ENCODE measurements at regions not wholly inside any gene's neighbourhood (a gene's known extent, or its start where the extent isn't known, plus 50 kb on each side); places are given as distances from the start of the nearest gene placed in this dataset.

DNA sequence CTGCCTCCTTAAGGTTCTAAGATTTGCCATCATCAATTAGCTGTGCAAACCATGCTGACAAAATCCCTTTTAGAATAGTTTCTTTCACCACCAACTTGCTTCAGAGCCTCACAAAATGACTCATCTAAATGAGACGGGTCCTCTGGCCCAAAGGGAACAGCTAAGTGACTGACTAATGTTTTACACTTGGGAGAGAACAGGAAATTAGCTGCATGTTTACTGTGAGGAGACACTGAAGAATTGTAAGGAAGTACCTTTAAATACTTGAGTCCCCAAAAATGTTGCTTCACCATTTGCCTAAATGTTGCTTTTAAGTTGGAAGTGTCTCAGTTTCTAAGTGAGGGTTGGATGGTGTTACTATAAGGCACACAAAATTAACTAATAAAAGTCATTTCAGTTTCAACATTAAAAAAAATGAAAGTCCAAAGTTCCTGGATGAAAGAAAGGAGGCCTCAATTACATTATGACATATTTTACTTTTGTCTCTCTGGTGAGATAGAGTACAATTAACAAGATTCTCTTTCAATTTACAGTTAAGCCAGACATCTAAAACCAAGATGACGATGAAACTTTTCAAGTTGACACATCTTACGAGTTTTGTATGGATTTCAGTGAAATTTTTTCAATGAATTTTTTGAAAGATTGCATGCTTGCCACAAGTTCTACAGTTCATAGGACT, 229.1 kb upstream of the FN1 start:
- H3K9me3 Mint-ChIP-seq = no peaks in the 10 kb centered on the region
- H3K27ac Mint-ChIP-seq = no peak overlapping the region
- DNase-seq (ENCODE audit: low spot score in 2 of 2) = no peak
- peak; percentile 64 to 93 for ATAC-seq
- H3K36me3 Mint-ChIP-seq = no peaks in the 10 kb centered on the region

DNA sequence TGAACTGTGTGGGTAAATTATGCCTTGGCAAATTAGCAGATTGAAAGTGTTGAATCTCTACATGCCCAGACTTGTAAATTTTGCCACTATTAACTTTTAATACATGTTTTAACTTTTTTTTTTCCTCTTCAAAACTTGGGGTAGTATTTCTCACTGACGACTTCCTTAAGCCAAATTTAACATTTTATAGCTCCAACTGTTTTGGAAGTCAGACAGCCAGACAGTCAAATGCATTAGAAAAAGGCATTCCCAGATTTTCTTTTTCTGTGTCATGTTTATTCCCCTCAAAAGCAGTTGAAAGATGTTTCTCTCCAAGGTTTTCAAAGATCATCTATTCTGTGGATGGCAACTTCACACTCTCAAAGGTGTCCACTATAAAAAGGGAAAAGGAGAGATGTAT, 226.8 kb upstream of the FN1 start:
- DNase-seq (ENCODE audit: low spot score in 2 of 2) (no peak), ATAC-seq (no peak)
- Mint-ChIP-seq H3K27ac (no peak overlapping the region), H3K9me3 (no peaks in the 10 kb centered on the region), H3K36me3 (no peaks in the 10 kb centered on the region)

- Mint-ChIP-seq H3K36me3 (no peaks in the 10 kb centered on the region), H3K9me3 (no peaks in the 10 kb centered on the region)
- DNase-seq (ENCODE audit: low spot score in 2 of 2) = no peak
These were observed 224.8 kb upstream of the FN1 start for GRCh38 chr2:215660687-215661086.

DNA sequence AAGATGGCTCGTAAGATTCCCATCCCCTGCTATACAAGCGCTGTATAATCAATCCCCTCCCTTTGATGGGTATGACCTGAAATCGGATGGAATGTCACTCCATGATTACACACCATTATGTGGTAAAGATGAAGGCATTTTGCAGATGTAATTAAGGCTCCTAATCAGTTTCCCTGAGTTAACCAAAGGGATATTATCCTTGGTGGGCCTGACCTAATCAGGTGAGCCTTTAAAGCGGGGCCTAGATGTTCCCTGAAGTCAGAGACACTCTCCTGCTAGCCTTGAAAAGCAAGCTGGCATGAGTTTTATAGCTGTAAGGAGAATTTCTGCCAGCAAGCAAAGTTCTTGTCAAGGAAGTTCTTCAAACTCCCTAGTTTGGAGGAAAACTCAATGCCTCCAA, 223.8 kb upstream of the FN1 start:
- no peak for DNase-seq (ENCODE audit: low spot score in 2 of 2)

More at GRCh38 chr2:215660687-215661086, 224.8 kb upstream of the FN1 start:
- no peak overlapping the region for H3K27ac Mint-ChIP-seq
- ATAC-seq = no peak

GRCh38 chr2:215658635-215659305, 222.9 kb upstream of the FN1 start:
- no peak overlapping the region for H3K27ac Mint-ChIP-seq
- H3K36me3 Mint-ChIP-seq = no peaks in the 10 kb centered on the region
- DNase-seq (ENCODE audit: low spot score in 2 of 2) (no peak), ATAC-seq (no peak)
- no peaks in the 10 kb centered on the region for H3K9me3 Mint-ChIP-seq

More for the DNA sequence above, 223.8 kb upstream of the FN1 start:
- no peak overlapping the region for H3K27ac Mint-ChIP-seq
- ATAC-seq = no peak
- H3K36me3 Mint-ChIP-seq = no peaks in the 10 kb centered on the region
- H3K9me3 Mint-ChIP-seq = no peaks in the 10 kb centered on the region

GRCh38 chr2:215657844-215658243, 222.0 kb upstream of the FN1 start:
- DNase-seq (ENCODE audit: low spot score in 2 of 2) (no peak), ATAC-seq (no peak)
- no peaks in the 10 kb centered on the region for H3K36me3 Mint-ChIP-seq
- H3K27ac Mint-ChIP-seq = no peak overlapping the region
- H3K9me3 Mint-ChIP-seq = no peaks in the 10 kb centered on the region

DNA sequence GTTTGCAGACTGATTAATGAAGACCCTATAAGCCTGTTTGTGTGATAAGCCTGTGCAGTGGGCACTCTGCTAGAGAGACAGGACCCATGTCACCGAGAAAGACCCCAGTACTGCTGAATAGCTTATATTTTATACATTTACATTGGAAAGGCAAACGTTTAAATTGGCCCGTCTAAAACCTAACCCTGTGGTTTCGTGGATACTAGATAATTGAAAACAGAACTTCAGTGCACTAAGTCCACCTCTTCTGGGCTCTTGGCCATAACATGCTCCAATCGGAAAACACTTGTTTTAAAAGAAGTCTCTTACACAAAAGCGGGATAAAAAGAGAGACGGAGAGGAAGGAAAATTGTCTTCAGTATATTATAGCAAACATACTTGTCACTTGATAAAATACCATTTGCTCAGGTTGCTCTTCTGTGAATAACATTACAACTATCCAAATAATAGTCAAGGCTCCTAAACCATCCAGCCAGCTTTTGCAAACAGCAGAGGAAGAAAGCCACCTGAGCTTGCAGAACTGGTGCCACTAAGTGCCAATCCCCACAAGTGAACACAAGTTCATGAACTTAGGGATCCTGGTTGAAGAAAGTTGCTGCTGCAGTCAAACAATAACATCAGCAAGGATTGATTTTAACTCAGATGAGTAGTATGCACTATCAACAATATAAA, 218.4 kb upstream of the FN1 start:
- no peak overlapping the region for H3K27ac Mint-ChIP-seq
- no peak for ATAC-seq
- H3K9me3 Mint-ChIP-seq = no peaks in the 10 kb centered on the region
- H3K36me3 Mint-ChIP-seq = no peaks in the 10 kb centered on the region
- no peak for DNase-seq (ENCODE audit: low spot score in 2 of 2)

DNA sequence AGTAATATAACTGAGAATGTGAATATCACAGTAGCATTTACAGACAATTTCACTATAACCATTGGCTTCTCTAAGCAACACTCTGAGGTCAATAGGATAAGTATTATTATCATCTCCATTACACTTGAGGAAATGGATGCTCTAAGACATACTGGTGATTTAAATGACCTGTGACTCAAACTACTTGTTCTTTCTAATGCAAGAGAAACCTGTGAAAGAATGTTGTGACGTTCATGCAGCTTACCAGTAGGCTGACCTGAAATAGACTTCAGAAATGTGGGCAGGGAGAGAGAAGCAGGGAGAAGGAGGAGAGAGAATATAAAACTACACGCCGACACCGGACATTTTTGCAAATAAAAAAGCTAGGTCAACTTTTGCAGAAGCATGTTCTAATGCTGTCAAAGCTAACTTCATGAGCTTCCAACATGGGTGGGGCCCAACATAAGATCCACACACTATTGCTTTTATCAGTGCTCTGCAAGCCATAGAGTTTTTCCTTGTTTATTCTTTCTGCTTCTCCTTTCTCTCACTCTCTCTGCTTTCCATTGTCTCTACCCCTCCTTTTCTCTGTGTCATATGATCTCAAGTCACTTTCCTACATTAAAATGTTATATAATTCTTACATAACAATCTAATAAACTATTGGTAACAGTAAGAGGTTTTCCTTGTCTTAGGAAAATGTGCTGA, 217.6 kb upstream of the FN1 start:
- no peak for DNase-seq (ENCODE audit: low spot score in 2 of 2)
- no peaks in the 10 kb centered on the region for H3K36me3 Mint-ChIP-seq
- no peaks in the 10 kb centered on the region for H3K9me3 Mint-ChIP-seq
- ATAC-seq = no peak
- H3K27ac Mint-ChIP-seq = no peak overlapping the region

- no peak for DNase-seq (ENCODE audit: low spot score in 2 of 2)
- Mint-ChIP-seq H3K9me3 (no peaks in the 10 kb centered on the region), H3K36me3 (no peaks in the 10 kb centered on the region), H3K27ac (no peak overlapping the region)
- no peak for ATAC-seq
These were observed 216.5 kb upstream of the FN1 start for GRCh38 chr2:215652388-215652787.

GRCh38 chr2:215651412-215651811, 215.5 kb upstream of the FN1 start:
- Mint-ChIP-seq H3K27ac (no peak overlapping the region), H3K9me3 (no peaks in the 10 kb centered on the region), H3K36me3 (no peaks in the 10 kb centered on the region)
- DNase-seq (ENCODE audit: low spot score in 2 of 2) = no peak
- ATAC-seq = no peak

DNA sequence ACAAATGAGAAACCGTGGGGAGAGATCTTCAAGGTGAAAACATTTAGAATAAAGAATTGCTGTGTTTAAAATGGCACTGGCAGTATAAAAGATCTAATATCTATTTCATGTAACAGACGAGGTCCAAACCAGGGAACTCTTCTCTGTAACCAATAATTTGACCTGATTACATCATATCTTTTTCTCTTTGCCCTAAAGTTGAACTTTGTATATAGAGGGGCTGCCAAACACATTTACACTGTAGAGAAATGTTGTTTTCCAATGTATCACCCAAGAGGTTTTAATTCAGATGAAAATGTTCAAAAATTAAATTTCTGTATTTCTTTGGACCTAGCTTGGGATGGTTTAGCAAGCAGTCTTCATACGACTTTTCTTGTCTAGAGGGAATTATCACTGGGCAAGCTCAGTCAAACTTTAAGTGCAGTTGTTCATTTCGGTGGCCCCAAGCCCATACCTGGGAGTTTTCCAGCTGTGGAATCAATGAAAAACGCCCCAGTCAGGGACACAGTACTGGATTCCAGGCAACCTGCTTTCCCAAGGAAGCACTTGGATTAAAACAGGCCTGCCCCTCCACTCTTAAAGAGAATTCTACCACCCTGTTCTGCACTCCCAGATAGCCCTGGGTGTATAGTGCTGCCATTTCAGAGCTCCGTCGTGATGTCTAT, 208.5 kb upstream of the FN1 start:
- Mint-ChIP-seq H3K9me3 (peaks cover 0 to 5% of the 10 kb centered on the region in 2 donors), H3K27ac (no peak overlapping the region), H3K36me3 (no peaks in the 10 kb centered on the region)
- no peak for DNase-seq (ENCODE audit: low spot score in 2 of 2)
- no peak for ATAC-seq

DNA sequence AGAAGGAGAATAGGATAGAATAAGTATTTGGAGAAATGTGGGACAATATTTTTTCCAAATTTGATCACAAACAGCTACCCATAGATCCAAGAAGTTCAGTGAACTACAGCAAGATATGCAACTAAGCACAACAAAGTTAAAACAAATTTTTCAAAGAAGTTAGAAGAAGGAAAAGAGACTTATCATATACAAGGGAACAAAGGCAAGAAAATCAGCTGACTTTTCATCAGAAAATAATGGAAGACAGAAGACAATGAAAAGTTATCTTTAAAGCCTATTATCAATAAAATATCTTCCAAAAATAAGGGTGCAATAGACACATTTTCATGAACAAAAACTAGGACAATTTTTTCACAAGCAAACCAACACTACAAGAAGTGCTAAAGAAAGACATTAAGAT, 202.8 kb upstream of the FN1 start:
- ATAC-seq = no peak
- peaks cover 21 to 25% of the 10 kb centered on the region in 2 donors for H3K9me3 Mint-ChIP-seq
- peaks cover 18% of the 10 kb centered on the region in 2 donors for H3K36me3 Mint-ChIP-seq
- H3K27ac Mint-ChIP-seq = no peak overlapping the region
- no peak for DNase-seq (ENCODE audit: low spot score in 2 of 2)

DNA sequence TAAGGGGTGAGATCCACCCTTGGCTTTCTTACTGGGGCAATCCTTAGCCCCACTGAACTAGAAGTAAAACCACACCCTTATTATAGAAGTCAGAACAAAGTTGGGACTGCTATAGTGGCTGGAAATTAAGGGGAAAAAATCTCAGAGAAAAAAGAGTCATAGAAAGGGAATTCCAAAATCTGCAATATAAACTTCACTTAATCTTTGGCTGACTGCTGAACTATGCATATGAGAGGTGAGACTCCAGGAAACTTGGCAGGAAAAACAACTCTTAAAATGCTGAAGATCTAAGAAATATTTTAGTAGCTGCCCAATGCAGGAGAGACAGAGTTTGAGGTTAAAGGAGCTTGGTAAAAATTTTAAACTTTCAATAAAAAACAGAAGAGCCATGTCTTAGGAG, 201.8 kb upstream of the FN1 start:
- Mint-ChIP-seq H3K9me3 (peaks cover 29 to 33% of the 10 kb centered on the region in 2 donors), H3K27ac (no peak overlapping the region), H3K36me3 (peaks cover 18 to 29% of the 10 kb centered on the region in 2 donors)
- DNase-seq (ENCODE audit: low spot score in 2 of 2) = no peak
- no peak for ATAC-seq

GRCh38 chr2:215636816-215637215, 200.9 kb upstream of the FN1 start:
- no peak for ATAC-seq
- Mint-ChIP-seq H3K36me3 (peaks cover 18 to 37% of the 10 kb centered on the region in 2 donors), H3K27ac (no peak overlapping the region)

GRCh38 chr2:215635788-215636139, 199.9 kb upstream of the FN1 start:
- peaks cover 43 to 44% of the 10 kb centered on the region in 2 donors for H3K9me3 Mint-ChIP-seq
- DNase-seq (ENCODE audit: low spot score in 2 of 2) = no peak
- H3K27ac Mint-ChIP-seq = no peak overlapping the region
- H3K36me3 Mint-ChIP-seq = peaks cover 18 to 39% of the 10 kb centered on the region in 2 donors
- ATAC-seq = no peak

More at GRCh38 chr2:215636816-215637215, 200.9 kb upstream of the FN1 start:
- DNase-seq (ENCODE audit: low spot score in 2 of 2) = no peak
- H3K9me3 Mint-ChIP-seq = peaks cover 35 to 38% of the 10 kb centered on the region in 2 donors

- peaks cover 47% of the 10 kb centered on the region in 2 donors for H3K9me3 Mint-ChIP-seq
- no peak overlapping the region for H3K27ac Mint-ChIP-seq
- DNase-seq (ENCODE audit: low spot score in 2 of 2) (no peak), ATAC-seq (no peak)
- peaks cover 18 to 39% of the 10 kb centered on the region in 2 donors for H3K36me3 Mint-ChIP-seq
These were observed 199.4 kb upstream of the FN1 start for GRCh38 chr2:215635071-215635787.

All from activated naive CD4-positive, alpha-beta T cell treated with anti-CD3 and anti-CD28 coated beads, Interleukin-2, amount 50 U/mL, for 72 hours (primary cell).